Mammary epithelial cell (primary cell): ENCODE measurements at regions not wholly inside any gene's neighbourhood (a gene's known extent, or its start where the extent isn't known, plus 50 kb on each side); places are given as distances from the start of the nearest gene placed in this dataset.

Experiments used
- CTCF ChIP-seq, 2 donors: IDR thresholded peaks in 1 of 2; conservative IDR thresholded peaks in 1 of 2; 2 replicates each; pipeline ENCODE4 v1.5.1; 2011 to 2012; ENCODE audit warnings: inconsistent platforms in 2 of 2, low read length in 2 of 2, mild to moderate bottlenecking in 2 of 2, control low read depth in 1 of 2, low read depth in 1 of 2; ENCODE audit not compliant: insufficient read depth in 1 of 2; ENCODE audit errors: extremely low read depth in 1 of 2
- EZH2 ChIP-seq: IDR thresholded peaks from 2 replicates; pipeline ENCODE4 v1.6.1; 2012; ENCODE audit warnings: low read length, inconsistent platforms, borderline replicate concordance

- TF ChIP-seq CTCF (conservative IDR thresholded peaks at IDR 0.05 in 1 of 2, IDR thresholded peaks at IDR 0.05 in 1 of 2; ENCODE audit: extremely low read depth in 1 of 2, insufficient read depth in 1 of 2, low read depth in 1 of 2, low read length in 2 of 2) = no peak
- TF ChIP-seq EZH2 = no peak
Measured at GRCh38 chr12:24645254-24645653, 303.6 kb downstream of the BCAT1 start.
